ENCODE measurements at regions not wholly inside any gene's neighbourhood (a gene's known extent, or its start where the extent isn't known, plus 50 kb on each side); places are given as distances from the start of the nearest gene placed in this dataset.

DNA sequence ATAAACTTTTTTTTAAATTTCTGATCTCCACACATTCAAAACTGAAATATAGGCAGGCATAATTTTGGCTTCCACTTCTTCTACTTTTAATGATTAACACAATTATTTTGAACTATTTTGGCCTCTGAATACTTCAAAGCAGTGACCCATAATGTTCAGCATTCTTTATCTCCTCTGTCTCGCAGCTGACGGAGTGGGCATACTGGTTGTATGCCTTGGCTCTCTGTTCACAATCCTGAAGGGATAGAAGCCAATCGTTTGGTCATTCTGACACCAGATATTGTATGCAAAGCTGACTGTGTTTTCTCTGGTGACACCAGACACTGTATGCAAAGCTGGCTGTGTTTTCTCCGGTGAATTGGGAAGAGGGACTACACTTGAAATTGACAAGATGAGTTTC lies 833.0 kb downstream of the EFNB2 start:
- TF ChIP-seq, protein P1, sequence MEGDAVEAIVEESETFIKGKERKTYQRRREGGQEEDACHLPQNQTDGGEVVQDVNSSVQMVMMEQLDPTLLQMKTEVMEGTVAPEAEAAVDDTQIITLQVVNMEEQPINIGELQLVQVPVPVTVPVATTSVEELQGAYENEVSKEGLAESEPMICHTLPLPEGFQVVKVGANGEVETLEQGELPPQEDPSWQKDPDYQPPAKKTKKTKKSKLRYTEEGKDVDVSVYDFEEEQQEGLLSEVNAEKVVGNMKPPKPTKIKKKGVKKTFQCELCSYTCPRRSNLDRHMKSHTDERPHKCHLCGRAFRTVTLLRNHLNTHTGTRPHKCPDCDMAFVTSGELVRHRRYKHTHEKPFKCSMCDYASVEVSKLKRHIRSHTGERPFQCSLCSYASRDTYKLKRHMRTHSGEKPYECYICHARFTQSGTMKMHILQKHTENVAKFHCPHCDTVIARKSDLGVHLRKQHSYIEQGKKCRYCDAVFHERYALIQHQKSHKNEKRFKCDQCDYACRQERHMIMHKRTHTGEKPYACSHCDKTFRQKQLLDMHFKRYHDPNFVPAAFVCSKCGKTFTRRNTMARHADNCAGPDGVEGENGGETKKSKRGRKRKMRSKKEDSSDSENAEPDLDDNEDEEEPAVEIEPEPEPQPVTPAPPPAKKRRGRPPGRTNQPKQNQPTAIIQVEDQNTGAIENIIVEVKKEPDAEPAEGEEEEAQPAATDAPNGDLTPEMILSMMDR (IDR thresholded peaks at IDR 0.05) = no peak
- no peak for TF ChIP-seq POLR2A (IDR thresholded peaks at IDR 0.05)
- no peak for TF ChIP-seq POLR2AphosphoS5 (IDR thresholded peaks at IDR 0.05)
- no peak for TF ChIP-seq EP300 (IDR thresholded peaks at IDR 0.05)

Measured in gastroesophageal sphincter (tissue), 3 donors.